ENCODE measurements at regions not wholly inside any gene's neighbourhood (a gene's known extent, or its start where the extent isn't known, plus 50 kb on each side); places are given as distances from the start of the nearest gene placed in this dataset.

- H3K4me2 ChIP-seq, result no peak overlapping the region
- no peak for FAIRE-seq
- no peaks in the 10 kb centered on the region for H3K4me1 ChIP-seq
- H3K4me3 ChIP-seq, result no peak overlapping the region
- ChIA-PET CTCF (no interaction called here), POLR2A (no interaction called here)
- TF ChIP-seq CTCF (IDR thresholded peaks at IDR 0.05) (no peak), MAX (IDR thresholded peaks at IDR 0.05) (no peak), GATA3 (IDR thresholded peaks at IDR 0.05; ENCODE audit: borderline replicate concordance) (no peak), HEYL (CRISPR knock-in tag; IDR thresholded peaks at IDR 0.05) (no peak), BHLHE40 (IDR thresholded peaks at IDR 0.05; ENCODE audit: low read depth, low read length) (no peak), JUNB (IDR thresholded peaks at IDR 0.05) (no peak), HOXA7 (CRISPR knock-in tag; IDR thresholded peaks at IDR 0.05) (no peak), RAD21 (conservative IDR thresholded peaks at IDR 0.05 in 1 of 2, IDR thresholded peaks at IDR 0.05 in 1 of 2) (no peak), MYC (IDR thresholded peaks at IDR 0.05; ENCODE audit: borderline replicate concordance, low read length) (no peak), EHF (CRISPR knock-in tag; IDR thresholded peaks at IDR 0.05) (no peak), EP300 (IDR thresholded peaks at IDR 0.05) (no peak), KDM5A (IDR thresholded peaks at IDR 0.05) (no peak), NR3C1 (IDR thresholded peaks at IDR 0.05) (no peak), KDM1A (IDR thresholded peaks at IDR 0.05; ENCODE audit: low read depth) (no peak), RARB (CRISPR knock-in tag; IDR thresholded peaks at IDR 0.05) (no peak), CBX2 (IDR thresholded peaks at IDR 0.05; ENCODE audit: borderline replicate concordance, low read depth) (no peak)
- DNase-seq (ENCODE audit: low read depth in 1 of 2, low spot score in 1 of 2), result no peak
- H3K9me3 ChIP-seq, result no peaks in the 10 kb centered on the region
- 1% methylated on average over 4 of the region's 4 CpGs for WGBS (ENCODE audit: missing lambda C conversion rate)
- no peak overlapping the region for H3K27ac ChIP-seq
- ATAC-seq, result no peak
Observed at GRCh38 chr5:3157214-3157613, 405.7 kb upstream of the IRX2 start.

- H3K4me3 ChIP-seq, result no peak overlapping the region
- TF ChIP-seq MAX (IDR thresholded peaks at IDR 0.05), result no peak
- no peak for TF ChIP-seq MAFK (IDR thresholded peaks at IDR 0.05; ENCODE audit: partially characterized antibody)
- TF ChIP-seq TFCP2L1 (CRISPR knock-in tag; IDR thresholded peaks at IDR 0.05), result no peak
- TF ChIP-seq BCL3 (IDR thresholded peaks at IDR 0.05), result no peak
- TF ChIP-seq HES2 (IDR thresholded peaks at IDR 0.05), result no peak
- no peak for TF ChIP-seq ZSCAN20 (CRISPR knock-in tag; IDR thresholded peaks at IDR 0.05)
- no peak for TF ChIP-seq CHD2 (IDR thresholded peaks at IDR 0.05; ENCODE audit: low read length, partially characterized antibody)
- H3K27ac ChIP-seq, result no peak overlapping the region
- POLR2A ChIA-PET, result no interaction called here
- no peaks in the 10 kb centered on the region for H3K9me3 ChIP-seq
- H3K4me1 ChIP-seq, result no peaks in the 10 kb centered on the region
- DNase-seq (ENCODE audit: low read depth in 1 of 2, low spot score in 1 of 2) (no peak), FAIRE-seq (no peak), ATAC-seq (no peak)
- CTCF ChIA-PET, result no interaction called here
- WGBS (ENCODE audit: missing lambda C conversion rate), result 21% methylated on average over 8 of the region's 10 CpGs
- H3K4me2 ChIP-seq, result no peak overlapping the region
Observed at GRCh38 chr5:3155717-3156116, 404.2 kb upstream of the IRX2 start.

- ChIA-PET CTCF (interaction anchor here (0.6 kb wide), 1 partner anchor 335 kb away, joined by 3 read pairs; no protein-coding TSS in a partner anchor), POLR2A (no interaction called here)
- no peak overlapping the region for H3K4me2 ChIP-seq
- no peak overlapping the region for H3K4me3 ChIP-seq
- TF ChIP-seq HEYL (CRISPR knock-in tag; IDR thresholded peaks at IDR 0.05) (no peak), SMC3 (IDR thresholded peaks at IDR 0.05) (no peak)
- no peak for DNase-seq (ENCODE audit: low read depth in 1 of 2, low spot score in 1 of 2)
- FAIRE-seq, result no peak
- no peak overlapping the region for H3K27ac ChIP-seq
- 6% methylated on average over 10 of the region's 10 CpGs for WGBS (ENCODE audit: missing lambda C conversion rate)
- no peak for ATAC-seq
- no peaks in the 10 kb centered on the region for H3K9me3 ChIP-seq
- no peaks in the 10 kb centered on the region for H3K4me1 ChIP-seq
Observed at GRCh38 chr5:3155046-3155445, 403.6 kb upstream of the IRX2 start.

Data from A549 (cell line).